NCI-H1417 (cell line): ENCODE measurements at regions not wholly inside any gene's neighbourhood (a gene's known extent, or its start where the extent isn't known, plus 50 kb on each side); places are given as distances from the start of the nearest gene placed in this dataset.
"Not testable (repeated sequence)": the region's sequence is repeated elsewhere in the genome, so short reads cannot be mapped to it uniquely, and the experiment has no call there.

Experiments used
- DNase-seq, 3 experiments: peaks; one replicate each; lab custom pipeline; 2025; lab: John Stamatoyannopoulos, UW

- DNase-seq: no peak
Observed at GRCh38 chr6:14999106-14999505, 246.8 kb upstream of the JARID2 start.

GRCh38 chr6:15001326-15001910 is 244.5 kb upstream of the JARID2 start:
- peak in 1 of 3 experiments; percentile 23 for DNase-seq

GRCh38 chr6:15008269-15008668 is 237.6 kb upstream of the JARID2 start:
- no peak for DNase-seq

GRCh38 chr6:15014958-15015357 is 230.9 kb upstream of the JARID2 start:
- no peak for DNase-seq

GRCh38 chr6:15016813-15017212 is 229.1 kb upstream of the JARID2 start:
- no peak for DNase-seq

- DNase-seq: no peak
Observed at GRCh38 chr6:15017261-15017660, 228.6 kb upstream of the JARID2 start.

- DNase-seq: no peak
Observed at GRCh38 chr6:15017803-15018202, 228.1 kb upstream of the JARID2 start.

- DNase-seq: no peak
Observed at GRCh38 chr6:15020119-15020770, 225.6 kb upstream of the JARID2 start.

- DNase-seq: no peak
Observed at GRCh38 chr6:15021074-15021473, 224.8 kb upstream of the JARID2 start.

GRCh38 chr6:15023018-15023417 is 222.9 kb upstream of the JARID2 start:
- DNase-seq: not testable (repeated sequence)

GRCh38 chr6:15023448-15023847 is 222.4 kb upstream of the JARID2 start:
- DNase-seq: no peak

GRCh38 chr6:15025446-15025845 is 220.4 kb upstream of the JARID2 start:
- DNase-seq: no peak

- DNase-seq: peak; percentile 58 to 87 (median 61)
Observed at GRCh38 chr6:15026832-15027231, 219.0 kb upstream of the JARID2 start.

- DNase-seq: no peak
Observed at GRCh38 chr6:15027472-15027871, 218.4 kb upstream of the JARID2 start.

- DNase-seq: no peak
Observed at GRCh38 chr6:15032015-15032414, 213.9 kb upstream of the JARID2 start.

- peak in 1 of 3 experiments; percentile 6 for DNase-seq
Observed at GRCh38 chr6:15033850-15034203, 212.0 kb upstream of the JARID2 start.

GRCh38 chr6:15036690-15037245 is 209.1 kb upstream of the JARID2 start:
- peak; percentile 48 to 83 (median 52) for DNase-seq

- DNase-seq: no peak
Observed at GRCh38 chr6:15037253-15037652, 208.6 kb upstream of the JARID2 start.

- no peak for DNase-seq
Observed at GRCh38 chr6:15038013-15038791, 207.7 kb upstream of the JARID2 start.

GRCh38 chr6:15039136-15039535 is 206.7 kb upstream of the JARID2 start:
- no peak for DNase-seq

GRCh38 chr6:15042938-15043337 is 202.9 kb upstream of the JARID2 start:
- DNase-seq: no peak

GRCh38 chr6:15044146-15044882 is 201.6 kb upstream of the JARID2 start:
- no peak for DNase-seq
